NCI-H1436 (cell line): ENCODE measurements at regions not wholly inside any gene's neighbourhood (a gene's known extent, or its start where the extent isn't known, plus 50 kb on each side); places are given as distances from the start of the nearest gene placed in this dataset.

ENCODE experiments used
- DNase-seq: peaks from one replicate; lab custom pipeline; 2025; lab: John Stamatoyannopoulos, UW

GRCh38 chrX:118878977-118879376, 55.4 kb downstream of the ZCCHC12 start:
- DNase-seq = no peak

GRCh38 chrX:118879586-118879985, 56.0 kb downstream of the ZCCHC12 start:
- no peak for DNase-seq

GRCh38 chrX:118883994-118884393, 60.4 kb downstream of the ZCCHC12 start:
- no peak for DNase-seq

- DNase-seq = no peak
Measured at GRCh38 chrX:118884552-118885138, 61.0 kb downstream of the ZCCHC12 start.

- no peak for DNase-seq
Measured at GRCh38 chrX:118893923-118894322, 70.3 kb downstream of the ZCCHC12 start.

GRCh38 chrX:118901991-118902390, 72.4 kb upstream of the LONRF3 start:
- peak; percentile 23 for DNase-seq

GRCh38 chrX:118904218-118904617, 70.2 kb upstream of the LONRF3 start:
- DNase-seq = no peak

GRCh38 chrX:118904664-118905063, 69.8 kb upstream of the LONRF3 start:
- no peak for DNase-seq
